ENCODE measurements at regions not wholly inside any gene's neighbourhood (a gene's known extent, or its start where the extent isn't known, plus 50 kb on each side); places are given as distances from the start of the nearest gene placed in this dataset.

GRCh38 chr6:122170274-122170673, 229.2 kb upstream of the HSF2 start:
- no peak for TF ChIP-seq CTCF (IDR thresholded peaks at IDR 0.05)
- no peak for TF ChIP-seq ZFX (IDR thresholded peaks at IDR 0.05; ENCODE audit: borderline replicate concordance)
